ENCODE measurements at regions not wholly inside any gene's neighbourhood (a gene's known extent, or its start where the extent isn't known, plus 50 kb on each side); places are given as distances from the start of the nearest gene placed in this dataset.

- no peak for TF ChIP-seq CTCF (IDR thresholded peaks at IDR 0.05)
- TF ChIP-seq POLR2A (IDR thresholded peaks at IDR 0.05): no peak
- TF ChIP-seq POLR2AphosphoS5 (IDR thresholded peaks at IDR 0.05): no peak
- TF ChIP-seq EP300 (IDR thresholded peaks at IDR 0.05): no peak
Measured at GRCh38 chr10:3503299-3503698, 281.7 kb downstream of the KLF6 start.

All from suprapubic skin (tissue), 4 donors.